HG02938 (cell line): ENCODE measurements at regions not wholly inside any gene's neighbourhood (a gene's known extent, or its start where the extent isn't known, plus 50 kb on each side); places are given as distances from the start of the nearest gene placed in this dataset.

Experiments used
- ATAC-seq: cut with Tn5 transposase; IDR thresholded peaks from one replicate; pipeline ENCODE4 v1.9.1; 2021; ENCODE audit warnings: mild to moderate bottlenecking, moderate library complexity; ENCODE audit not compliant: unreplicated experiment

- no peak for ATAC-seq
Measured at GRCh38 chr2:6443061-6443823, 422.5 kb downstream of the CMPK2 start.

DNA sequence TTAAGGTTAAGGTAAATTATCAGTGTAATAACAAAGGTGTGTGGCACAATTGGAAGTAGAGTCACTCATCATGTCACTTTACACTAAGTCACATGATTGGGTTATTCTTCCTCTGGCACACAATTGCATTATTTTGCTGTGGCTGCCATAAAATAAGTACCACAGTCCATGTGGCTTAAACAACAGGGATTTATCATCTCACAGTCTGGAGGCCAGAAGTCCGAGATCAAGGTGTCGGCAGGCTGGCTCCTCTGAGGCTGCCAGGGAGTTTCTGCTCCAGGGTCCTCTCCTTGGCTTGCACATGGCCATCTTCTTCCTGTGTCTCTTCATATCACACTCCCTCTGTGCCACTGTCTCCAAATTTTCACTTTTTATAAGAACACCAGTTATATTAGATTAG is 421.2 kb downstream of the CMPK2 start:
- ATAC-seq, result no peak

DNA sequence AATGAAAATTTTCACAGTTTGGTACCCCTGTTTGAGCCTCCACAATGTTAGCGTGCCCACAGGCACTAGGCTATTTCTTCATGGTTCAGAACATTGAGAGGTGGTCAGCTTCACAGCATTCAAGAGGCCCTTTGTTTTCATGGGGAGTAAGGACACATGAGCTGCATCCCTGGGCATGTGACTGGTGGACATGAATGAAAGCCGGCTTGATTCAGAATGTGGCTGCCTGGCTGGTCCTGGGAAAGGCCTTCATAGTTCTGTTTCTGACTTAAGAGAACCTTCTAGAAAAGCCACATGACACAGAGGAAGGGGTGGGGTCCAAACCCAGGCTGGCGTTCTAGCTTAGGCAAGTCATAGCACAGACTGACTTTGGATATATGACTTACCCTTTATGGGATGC is 420.6 kb downstream of the CMPK2 start:
- no peak for ATAC-seq

DNA sequence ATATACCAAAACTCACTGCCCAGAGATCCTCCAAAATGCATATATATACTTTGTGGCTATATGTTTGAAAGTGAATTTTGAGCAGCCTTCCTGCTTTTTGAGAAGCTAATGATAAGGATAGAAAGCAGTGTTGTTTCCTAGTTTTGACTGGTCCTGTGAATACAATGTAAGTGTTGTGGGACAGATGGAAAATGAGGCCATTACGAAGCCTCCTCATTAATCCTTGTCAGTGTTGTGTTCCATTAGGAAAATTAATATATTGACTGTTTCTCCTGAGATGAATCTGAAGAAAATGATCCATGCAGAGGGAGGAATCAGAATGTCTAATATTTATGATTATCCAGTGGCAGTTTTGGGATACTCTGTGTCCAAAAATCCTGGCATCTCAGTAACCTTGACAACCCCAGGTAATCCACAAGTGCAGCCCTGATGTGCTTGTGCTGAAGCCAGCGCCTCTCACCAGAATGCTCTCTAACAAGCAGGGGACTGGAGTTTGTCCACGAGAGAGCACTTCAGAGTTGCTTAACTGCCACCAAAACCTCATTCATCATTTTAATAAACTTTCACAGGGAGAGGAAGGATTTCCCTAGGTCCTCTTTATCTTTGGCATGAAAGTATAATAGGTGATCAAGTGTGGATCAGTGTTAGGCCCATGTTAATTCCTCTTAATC is 418.6 kb downstream of the CMPK2 start:
- no peak for ATAC-seq

DNA sequence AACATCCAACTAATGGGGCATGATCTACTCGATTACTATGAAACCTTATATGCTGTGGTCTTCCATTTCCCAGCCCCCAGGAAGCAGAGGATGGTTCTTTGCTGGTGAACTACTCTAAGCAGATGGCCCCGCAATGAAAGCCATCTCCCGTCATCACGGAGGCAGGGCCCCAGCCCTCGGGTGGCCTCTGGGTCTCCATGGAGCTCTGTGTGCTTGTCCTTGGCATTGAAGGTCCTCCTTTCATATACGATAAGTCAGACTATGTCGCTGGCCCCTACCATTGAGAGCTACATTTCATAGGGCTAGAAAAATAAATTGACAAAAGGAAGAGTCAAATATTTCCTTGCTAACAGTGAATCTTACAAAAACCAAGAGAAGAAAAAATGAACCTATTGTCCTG is 416.8 kb downstream of the CMPK2 start:
- ATAC-seq, result no peak

DNA sequence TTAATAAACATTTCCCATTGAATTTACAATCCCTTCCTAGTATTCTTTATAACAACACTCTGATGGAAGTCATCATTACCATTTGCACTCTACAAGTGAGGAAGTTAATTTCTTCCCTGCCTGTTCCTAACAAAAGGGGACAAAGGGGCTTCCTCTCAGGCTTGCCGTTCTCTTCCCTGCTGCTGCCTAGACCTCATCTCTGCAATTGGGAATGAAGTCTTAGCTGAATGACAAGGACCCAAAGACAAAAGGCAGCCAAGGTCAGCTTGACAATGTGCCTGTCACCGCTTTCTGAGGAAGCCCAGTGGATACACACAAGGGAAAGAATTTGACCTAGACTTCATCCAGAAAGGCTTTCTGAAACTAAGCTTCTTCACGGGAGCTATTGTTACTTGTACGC is 416.4 kb downstream of the CMPK2 start:
- ATAC-seq, result no peak

DNA sequence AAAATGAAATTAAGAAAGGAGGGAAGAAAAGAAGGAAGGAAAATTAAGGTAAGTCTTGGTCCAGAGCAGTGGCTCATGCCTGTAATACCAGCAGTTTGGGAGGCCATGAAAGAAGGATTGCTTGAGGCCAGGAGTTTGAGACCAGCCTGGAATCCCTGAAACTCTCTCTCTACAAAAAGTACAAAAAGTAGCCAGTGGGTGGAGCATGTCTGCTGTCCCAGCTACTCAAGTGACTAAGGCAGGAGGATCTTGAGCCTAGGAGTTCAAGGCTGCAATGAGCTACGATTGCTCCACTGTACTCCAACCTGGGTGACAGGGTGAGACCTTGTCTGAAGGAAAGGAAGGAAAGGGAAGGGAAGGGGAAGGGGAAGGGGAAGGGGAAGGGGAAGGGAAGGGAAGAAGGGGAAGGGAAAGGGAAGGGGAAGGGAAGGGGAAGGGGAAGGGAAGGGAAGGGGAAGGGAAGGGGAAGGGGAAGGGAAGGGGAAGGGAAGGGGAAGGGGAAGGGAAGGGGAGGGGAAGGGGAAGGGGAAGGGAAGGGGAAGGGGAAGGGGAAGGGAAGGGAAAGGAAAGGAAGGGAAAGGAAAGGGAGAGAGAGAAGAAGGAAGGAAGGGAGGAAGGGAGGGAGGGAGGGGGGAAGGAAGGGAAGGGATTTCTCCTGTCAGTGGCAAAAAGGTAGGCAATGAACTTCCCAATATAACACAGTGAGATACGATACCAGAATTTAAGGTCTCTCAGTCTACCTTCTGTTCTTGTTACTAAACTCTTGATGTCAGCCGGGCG is 412.8 kb downstream of the CMPK2 start:
- ATAC-seq, result no peak

DNA sequence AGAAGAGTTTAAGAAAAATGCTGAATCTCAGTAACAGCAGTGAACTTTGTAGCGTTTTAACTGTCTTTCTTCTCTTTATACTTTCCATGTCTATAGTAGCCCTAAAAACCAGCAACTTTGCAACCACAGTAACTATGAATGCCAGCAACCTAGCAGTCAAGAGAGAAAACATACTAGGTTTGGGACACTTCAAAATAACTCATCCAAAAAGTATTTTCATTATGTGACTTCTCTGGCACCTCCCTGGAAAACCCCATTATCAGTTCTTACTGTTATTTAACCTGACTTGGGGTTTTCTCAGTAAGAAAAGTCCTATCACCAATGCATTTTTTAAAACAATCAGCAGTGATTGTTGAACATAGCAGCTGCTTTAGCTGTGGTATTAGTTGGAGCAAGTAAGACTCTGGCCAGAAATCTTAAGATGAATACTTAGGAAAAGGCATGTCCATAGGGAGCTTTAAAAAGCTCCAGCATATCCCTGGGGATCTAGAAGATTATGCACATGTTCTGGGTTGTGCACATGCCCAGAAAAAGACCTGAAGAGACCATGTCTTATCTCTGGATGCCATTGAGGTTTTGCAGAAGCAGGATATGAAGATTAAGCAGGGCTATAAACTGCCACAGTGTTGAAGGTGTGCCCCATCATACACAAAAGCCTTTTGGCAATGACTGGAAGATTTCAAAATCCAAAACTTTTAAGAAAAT is 411.3 kb downstream of the CMPK2 start:
- ATAC-seq, result no peak

DNA sequence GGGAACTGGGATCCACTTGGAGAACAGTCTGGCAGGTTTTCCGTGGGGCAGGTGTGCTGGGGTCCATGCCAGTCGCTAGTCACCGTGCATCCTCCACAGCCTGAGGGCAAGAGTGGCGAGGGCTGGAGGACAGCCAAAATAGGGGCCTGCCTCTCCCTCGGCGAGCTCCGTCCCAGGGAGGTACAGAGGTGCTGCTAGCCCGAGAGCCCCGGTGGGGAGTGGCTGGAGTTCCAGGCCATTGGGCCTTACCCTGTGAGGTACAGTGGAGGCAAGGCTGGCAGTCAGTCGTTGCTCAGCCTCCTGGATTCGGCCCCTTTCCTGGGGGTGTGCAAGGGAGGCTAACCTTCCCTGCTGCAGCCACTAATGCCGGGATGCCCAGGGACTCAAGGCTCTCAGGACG is 406.6 kb downstream of the CMPK2 start:
- ATAC-seq, result no peak

GRCh38 chr2:6470518-6470917 is 395.2 kb downstream of the CMPK2 start:
- ATAC-seq, result no peak

- no peak for ATAC-seq
Measured at GRCh38 chr2:6471419-6471818, 394.3 kb downstream of the CMPK2 start.

DNA sequence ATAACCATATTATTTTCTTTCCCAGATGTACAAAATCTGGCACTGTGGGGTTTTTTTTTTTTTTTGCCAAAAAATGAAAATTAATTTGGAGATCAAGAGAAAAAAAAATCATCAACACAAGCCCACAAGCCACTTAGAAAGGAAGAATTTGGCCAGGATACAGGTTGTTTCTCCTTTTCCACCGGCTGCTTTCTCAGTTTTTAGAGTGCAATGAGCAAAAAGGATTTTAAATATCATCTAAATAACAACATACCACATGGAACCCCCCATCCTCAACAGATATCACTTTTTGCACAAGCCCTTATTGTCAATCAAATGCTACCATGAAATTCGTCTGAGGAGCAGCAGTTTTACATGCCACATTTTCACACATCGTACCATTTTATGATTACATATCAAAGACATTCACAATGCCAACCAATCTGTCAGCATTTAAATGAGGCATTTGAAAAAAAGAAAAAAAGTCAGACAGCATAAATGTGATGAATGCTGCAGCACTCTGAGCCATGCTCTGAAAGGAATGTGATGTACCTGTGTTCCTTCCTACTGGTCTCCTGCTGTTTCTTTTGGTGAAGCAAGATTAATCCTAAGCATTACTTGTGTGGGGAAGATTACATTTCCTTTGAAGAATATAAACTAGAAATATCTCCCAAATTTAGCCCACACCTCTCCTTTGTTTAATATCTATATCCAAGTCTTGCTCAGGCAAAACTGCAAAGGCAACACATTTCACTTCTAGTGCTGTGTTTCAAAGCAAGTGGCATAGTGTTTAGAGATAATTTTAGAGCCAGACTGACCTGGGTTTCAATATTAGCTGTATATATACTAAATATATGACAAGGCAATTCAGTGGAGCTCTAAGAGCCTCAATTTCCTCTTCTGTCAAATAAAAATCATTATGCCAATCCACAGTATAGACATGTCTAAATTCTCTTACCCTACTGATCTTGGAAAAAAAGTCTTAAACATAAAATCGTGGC is 391.3 kb downstream of the CMPK2 start:
- no peak for ATAC-seq

DNA sequence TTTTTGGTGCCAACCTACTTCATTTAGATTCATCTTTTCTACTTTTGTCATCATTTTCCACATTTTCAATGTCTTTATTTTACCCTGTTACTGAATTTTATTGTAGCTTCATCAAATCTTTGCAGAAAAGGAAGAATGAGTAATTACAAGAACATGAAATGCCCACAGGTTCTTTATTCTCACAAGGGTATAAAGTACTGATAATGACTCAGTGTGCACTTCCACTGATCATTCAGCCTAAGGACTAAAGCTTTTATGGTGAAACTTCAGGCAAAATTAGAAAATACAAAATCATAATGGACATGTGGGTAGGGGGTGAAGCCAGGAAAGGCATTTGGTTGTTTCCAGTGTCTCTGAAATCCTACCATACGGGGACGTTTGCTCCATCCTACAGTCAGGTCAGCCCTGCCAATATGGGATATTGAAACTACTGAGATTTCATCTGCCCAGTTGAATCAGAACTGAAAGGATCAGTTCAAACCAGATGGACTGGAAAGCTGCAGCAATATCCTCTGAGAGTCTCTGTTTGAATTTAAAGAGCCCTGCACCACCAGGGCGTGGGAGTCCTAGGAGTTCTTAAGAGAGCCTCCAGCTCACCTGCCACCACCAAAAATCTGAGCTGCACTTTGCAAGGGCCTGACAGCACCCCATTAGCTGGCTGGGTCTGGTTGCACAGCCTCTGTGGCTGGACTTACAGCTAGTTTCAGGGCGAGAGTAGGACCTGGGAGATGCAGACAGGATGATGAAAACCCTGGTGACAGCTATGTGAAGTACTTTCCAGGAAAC is 390.4 kb downstream of the CMPK2 start:
- ATAC-seq, result no peak

GRCh38 chr2:6480514-6480913 is 385.2 kb downstream of the CMPK2 start:
- no peak for ATAC-seq

GRCh38 chr2:6482256-6482655 is 383.5 kb downstream of the CMPK2 start:
- no peak for ATAC-seq

- no peak for ATAC-seq
Measured at GRCh38 chr2:6487765-6488164, 377.9 kb downstream of the CMPK2 start.

DNA sequence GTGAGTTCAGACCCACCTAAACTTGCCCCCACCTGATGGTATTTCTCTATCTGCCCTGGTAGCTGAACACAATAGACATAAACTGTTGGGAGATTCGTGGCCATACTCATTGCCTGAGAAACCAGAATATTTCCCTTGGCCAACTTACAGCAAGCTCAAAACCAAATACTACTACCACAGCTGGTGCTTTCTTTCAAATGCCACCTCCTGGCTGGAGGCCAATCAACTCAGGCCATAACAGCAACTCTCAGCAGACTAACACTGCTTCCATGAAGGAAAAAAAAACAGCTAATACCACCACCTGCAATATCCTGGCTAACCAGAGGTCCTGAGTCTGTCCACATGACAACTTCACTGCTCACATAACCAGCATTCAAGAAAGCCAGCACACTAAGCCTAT is 373.1 kb downstream of the CMPK2 start:
- no peak for ATAC-seq

GRCh38 chr2:6493266-6493665 is 372.4 kb downstream of the CMPK2 start:
- ATAC-seq, result no peak

DNA sequence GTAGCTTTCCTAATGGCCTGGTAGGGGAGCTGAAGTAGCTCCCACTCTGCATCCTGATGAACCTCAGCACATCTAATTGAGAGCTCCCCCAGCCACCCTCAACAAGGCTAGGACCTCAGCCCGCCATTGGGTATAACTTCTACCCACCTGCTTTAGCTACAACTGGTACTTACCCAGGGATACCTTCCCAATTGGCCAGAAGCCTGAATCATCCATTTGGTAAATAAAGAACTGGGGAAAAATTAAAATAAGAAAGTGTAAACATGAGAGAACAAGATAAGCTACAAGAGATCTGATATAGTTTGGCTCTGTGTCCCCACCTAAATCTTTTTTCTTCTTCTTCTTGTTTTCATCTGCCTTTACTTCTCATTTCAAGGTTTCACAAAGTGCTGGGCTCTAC is 372.0 kb downstream of the CMPK2 start:
- no peak for ATAC-seq
